NCI-H2107 treated with DMSO at 0.1 percent for 48 hours (cell line): ENCODE measurements at regions not wholly inside any gene's neighbourhood (a gene's known extent, or its start where the extent isn't known, plus 50 kb on each side); places are given as distances from the start of the nearest gene placed in this dataset.

ENCODE experiments used
- DNase-seq: peaks from one replicate; lab custom pipeline; 2025; ENCODE audit not compliant: unreplicated experiment; lab: John Stamatoyannopoulos, UW

GRCh38 chr14:22456998-22457594, 131.9 kb downstream of the DAD1 start:
- no peak for DNase-seq

- DNase-seq: no peak
Measured at GRCh38 chr14:22456421-22456820, 132.6 kb downstream of the DAD1 start.

GRCh38 chr14:22452330-22452729, 136.7 kb downstream of the DAD1 start:
- DNase-seq: no peak

- DNase-seq: no peak
Measured at GRCh38 chr14:22450266-22450665, 138.8 kb downstream of the DAD1 start.

GRCh38 chr14:22449600-22449905, 139.5 kb downstream of the DAD1 start:
- DNase-seq: no peak

- DNase-seq: no peak
Measured at GRCh38 chr14:22448905-22449599, 140.0 kb downstream of the DAD1 start.

GRCh38 chr14:22448035-22448904, 140.8 kb downstream of the DAD1 start:
- DNase-seq: no peak

- peak; percentile 88 for DNase-seq
Measured at GRCh38 chr14:22438742-22439141, 150.3 kb downstream of the DAD1 start.

GRCh38 chr14:22434901-22435550, 154.0 kb downstream of the DAD1 start:
- no peak for DNase-seq

- no peak for DNase-seq
Measured at GRCh38 chr14:22434030-22434429, 155.0 kb downstream of the DAD1 start.

GRCh38 chr14:22433069-22433468, 156.0 kb downstream of the DAD1 start:
- no peak for DNase-seq

- DNase-seq: peak; percentile 67
Measured at GRCh38 chr14:22432348-22432976, 156.6 kb downstream of the DAD1 start.

GRCh38 chr14:22429546-22430294, 159.3 kb downstream of the DAD1 start:
- no peak for DNase-seq

GRCh38 chr14:22428700-22429291, 160.2 kb downstream of the DAD1 start:
- DNase-seq: no peak

- DNase-seq: no peak
Measured at GRCh38 chr14:22427771-22428231, 161.2 kb downstream of the DAD1 start.

- DNase-seq: no peak
Measured at GRCh38 chr14:22426711-22427110, 162.3 kb downstream of the DAD1 start.

- DNase-seq: no peak
Measured at GRCh38 chr14:22423958-22424357, 165.1 kb downstream of the DAD1 start.

- no peak for DNase-seq
Measured at GRCh38 chr14:22422238-22422637, 166.8 kb downstream of the DAD1 start.

- DNase-seq: no peak
Measured at GRCh38 chr14:22420598-22421186, 168.3 kb downstream of the DAD1 start.

- no peak for DNase-seq
Measured at GRCh38 chr14:22419620-22420019, 169.4 kb downstream of the DAD1 start.
